Brain pericyte (primary cell): ENCODE measurements at regions not wholly inside any gene's neighbourhood (a gene's known extent, or its start where the extent isn't known, plus 50 kb on each side); places are given as distances from the start of the nearest gene placed in this dataset.
"Not testable (repeated sequence)": the region's sequence is repeated elsewhere in the genome, so short reads cannot be mapped to it uniquely, and the experiment has no call there.

Experiments used
- DNase-seq: peaks from one replicate; pipeline ENCODE4 v3.0.0-alpha.2; 2012; ENCODE audit warnings: low read depth, low spot score

DNA sequence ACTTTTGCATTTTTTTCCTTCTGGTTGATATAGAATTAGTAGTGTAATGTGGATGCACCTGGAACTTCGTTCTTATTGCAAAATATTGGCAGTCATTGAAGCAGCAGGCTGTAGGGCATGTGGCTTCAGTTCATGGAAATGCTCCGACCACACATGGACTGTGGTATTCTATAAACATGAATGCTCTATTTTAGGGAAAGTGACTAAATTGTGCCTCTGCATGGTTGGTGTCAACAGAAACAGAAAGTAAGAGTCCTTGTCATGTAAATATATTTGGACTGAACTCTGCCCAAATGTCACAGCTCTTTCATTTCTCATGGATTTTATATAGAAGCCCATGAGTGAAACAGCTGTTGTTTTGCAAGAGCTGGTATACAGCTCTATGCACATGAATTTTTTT, 917.0 kb downstream of the LRFN5 start:
- DNase-seq: no peak

- DNase-seq: no peak
Observed at GRCh38 chr14:42517806-42518500, 911.3 kb downstream of the LRFN5 start.

- no peak for DNase-seq
Observed at GRCh38 chr14:42513837-42514236, 907.2 kb downstream of the LRFN5 start.

GRCh38 chr14:42510071-42510470, 903.4 kb downstream of the LRFN5 start:
- DNase-seq: no peak

GRCh38 chr14:42508209-42508946, 901.7 kb downstream of the LRFN5 start:
- DNase-seq: no peak

DNA sequence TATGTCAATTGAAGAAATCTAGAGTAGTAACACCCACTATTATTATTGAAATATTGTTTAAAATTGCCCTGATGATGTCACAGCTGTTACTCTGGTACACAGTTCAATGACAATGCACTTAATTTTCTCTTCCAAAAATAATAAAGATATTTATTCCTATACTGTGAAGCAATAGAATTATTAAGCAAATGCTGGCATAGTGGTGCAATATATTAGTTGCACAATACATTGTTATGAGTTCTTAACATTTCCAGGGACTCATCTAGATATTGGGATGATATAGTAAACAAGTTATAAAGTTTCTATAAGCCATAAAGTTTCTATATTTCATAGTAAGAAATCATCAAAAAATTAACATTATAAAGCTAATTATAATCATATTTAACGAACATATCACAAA, 897.8 kb downstream of the LRFN5 start:
- DNase-seq: no peak

DNA sequence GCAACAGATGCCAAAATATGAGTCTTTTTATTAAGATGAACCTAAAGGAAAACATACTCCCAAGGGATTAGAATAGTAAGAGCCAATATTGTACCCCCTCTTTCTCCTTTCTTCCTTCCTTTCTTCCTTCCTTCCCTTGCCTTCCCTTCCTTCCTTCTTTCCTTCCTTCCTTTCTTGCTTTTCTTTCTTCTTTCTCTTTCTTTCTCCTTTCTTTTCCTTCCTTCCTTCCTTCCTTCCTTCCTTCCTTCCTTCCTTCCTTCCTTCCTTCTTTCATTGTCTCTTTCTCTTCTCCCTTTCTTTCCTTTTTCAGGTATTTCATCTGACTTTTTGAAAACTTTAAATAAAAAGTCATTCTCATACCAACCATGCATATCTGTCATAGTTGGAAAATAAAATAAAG, 892.5 kb downstream of the LRFN5 start:
- DNase-seq: no peak

GRCh38 chr14:42490536-42490935, 883.9 kb downstream of the LRFN5 start:
- no peak for DNase-seq

- no peak for DNase-seq
Observed at GRCh38 chr14:42488965-42489364, 882.3 kb downstream of the LRFN5 start.

DNA sequence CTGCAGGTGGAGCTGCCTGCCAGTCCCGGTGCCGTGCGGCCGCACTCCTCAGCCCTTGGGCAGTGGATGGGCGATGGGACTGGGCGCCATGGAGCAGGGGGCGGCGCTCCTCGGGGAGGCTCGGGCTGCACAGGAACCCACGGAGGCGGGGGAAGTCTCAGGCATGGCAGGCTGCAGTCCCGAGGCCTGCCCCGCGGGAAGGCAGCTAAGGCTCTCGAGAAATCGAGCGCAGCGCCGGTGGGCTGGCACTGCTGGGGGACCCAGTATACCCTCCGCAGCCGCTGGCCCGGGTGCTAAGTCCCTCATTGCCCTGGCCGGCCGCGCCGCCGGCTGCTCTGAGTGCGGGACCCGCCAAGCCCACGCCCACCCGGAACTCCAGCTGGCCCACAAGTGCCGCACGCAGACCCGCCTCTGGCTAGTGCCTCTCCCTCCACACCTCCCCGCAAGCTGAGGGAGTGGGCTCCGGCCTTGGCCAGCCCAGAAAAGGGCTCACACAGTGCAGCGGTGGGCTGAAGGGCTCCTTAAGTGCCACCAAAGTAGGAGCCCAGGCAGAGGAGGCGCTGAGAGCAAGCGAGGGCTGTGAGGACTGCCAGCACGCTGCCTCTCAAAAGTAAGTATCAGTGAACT, 875.8 kb downstream of the LRFN5 start:
- DNase-seq: not testable (repeated sequence)

- DNase-seq: not testable (repeated sequence)
Observed at GRCh38 chr14:42481714-42482113, 875.0 kb downstream of the LRFN5 start.

DNA sequence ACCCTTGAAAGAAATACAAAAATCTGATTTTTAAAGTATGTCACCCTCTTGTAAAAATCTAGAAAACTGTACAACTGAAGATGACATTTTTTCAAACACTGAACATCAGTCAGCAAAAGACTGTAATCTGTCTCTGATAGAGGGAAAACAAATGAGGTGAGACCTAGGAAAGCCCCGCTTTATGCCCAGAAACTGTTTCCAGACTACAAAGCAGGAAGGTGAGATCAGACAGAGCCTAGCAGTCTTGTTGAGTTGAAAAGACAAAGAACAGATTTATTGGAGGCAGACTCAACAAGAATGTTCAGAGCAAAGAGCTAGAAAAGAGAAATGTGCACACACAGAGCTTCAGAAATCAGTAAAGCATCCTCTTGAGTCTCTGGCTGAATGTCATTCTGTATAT, 873.6 kb downstream of the LRFN5 start:
- DNase-seq: no peak

- DNase-seq: no peak
Observed at GRCh38 chr14:42475289-42475688, 868.6 kb downstream of the LRFN5 start.

DNA sequence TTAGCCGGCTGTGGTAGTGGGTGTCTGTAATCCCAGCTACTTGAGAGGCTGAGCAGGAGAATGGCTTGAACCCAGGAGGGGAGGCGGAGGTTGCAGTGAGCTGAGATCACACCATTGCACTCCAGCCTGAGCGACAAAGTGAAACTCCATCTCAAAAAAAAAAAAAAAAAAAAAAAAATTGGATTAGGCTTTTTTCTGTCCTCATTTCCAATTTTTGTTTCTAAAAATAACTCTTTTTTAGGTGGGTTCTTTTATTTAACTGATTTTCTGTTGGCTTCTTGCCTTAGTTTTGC, 863.7 kb downstream of the LRFN5 start:
- no peak for DNase-seq

DNA sequence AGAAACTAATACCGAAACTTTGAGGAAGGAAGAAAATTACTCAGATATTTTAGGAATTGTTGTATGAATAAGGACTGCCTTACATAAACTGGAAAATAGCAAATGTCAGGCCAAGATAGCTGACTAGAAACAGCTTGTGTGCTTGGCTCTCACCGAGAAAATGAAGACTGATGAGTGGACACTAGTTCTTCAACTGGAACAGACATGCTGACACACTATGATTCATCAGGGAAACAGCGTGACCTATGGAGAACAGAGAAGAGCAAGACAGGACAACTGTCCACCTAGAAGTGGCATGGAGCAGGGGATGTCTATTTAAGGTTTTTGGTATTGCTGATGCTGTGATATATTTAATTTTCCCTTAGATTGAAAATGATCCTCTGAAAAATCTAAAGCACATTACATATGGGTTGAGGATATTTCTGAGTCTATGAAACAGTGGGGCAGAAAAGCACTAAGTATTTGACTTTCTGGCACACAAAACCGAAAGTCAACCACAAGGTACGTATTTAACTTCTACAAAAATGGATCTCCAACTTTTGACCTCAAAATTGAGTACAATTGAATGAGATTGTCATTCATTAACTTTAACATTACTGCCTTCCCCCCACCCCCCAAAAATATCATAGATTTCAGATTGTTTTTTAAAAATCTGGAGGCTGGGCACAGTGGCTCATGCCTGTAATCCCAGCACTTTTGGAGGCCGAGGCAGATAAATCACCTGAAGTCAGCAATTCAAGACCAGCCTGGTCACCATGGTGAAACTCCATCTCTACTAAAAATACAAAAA, 863.2 kb downstream of the LRFN5 start:
- DNase-seq: no peak

DNA sequence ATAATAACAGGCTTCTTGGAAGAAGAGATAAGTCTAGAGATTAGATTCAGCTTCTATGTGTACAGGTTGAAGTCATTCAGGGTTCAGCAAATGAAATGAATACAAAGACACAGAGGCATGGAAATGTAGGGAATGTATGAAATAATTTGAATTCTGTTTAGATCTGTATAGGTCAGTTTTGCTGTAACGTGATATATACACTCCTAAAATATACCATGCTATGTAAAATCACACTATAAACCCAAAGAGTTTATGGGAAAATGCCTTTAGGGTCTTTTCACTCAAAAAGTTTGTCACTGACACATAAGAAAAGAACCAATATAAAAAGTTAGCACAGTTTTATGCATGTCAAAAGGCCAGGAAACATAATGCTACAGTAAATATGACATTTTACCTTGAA, 854.0 kb downstream of the LRFN5 start:
- DNase-seq: no peak

DNA sequence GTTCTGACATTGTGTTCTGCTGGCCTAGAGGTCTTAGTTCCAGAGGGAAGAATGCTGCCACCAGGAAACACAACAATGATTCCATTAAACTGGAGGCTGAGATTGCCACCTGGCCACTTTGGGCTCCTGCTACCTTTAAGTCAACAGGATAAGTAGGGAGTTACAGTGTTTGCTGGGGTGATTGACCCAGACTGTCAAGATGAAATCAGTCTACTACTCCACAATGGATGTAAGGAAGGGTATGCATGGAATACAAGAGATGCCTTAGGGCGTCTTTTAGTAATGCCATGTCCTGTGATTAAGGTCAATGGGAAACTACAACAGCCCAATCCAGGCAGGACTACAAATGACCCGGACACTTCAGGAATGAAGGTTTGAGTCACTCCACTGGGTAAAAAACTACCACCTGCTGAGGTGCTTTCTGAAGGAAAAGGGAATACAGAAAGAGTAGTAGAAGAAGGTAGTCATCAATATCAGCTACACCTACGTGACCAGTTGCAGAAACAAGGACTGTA, 852.6 kb downstream of the LRFN5 start:
- DNase-seq: no peak

DNA sequence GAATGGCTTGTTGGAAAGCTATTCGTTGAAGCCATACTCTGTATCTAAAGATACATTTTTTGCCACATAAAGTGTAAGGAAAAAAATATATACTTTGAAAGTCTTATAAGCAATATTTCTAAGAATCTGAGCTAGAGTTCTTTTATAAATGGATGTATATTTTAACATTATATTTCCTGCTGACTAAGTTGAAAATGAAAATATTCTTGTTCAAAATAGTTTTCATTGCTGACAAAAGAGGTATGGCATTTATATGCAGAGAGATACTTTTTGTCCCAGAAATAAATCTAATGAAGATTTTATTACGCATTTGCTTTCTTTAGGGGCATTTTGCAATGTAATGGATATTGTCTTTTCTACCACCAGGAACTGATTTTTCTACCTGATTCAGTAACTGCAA, 834.9 kb downstream of the LRFN5 start:
- no peak for DNase-seq

DNA sequence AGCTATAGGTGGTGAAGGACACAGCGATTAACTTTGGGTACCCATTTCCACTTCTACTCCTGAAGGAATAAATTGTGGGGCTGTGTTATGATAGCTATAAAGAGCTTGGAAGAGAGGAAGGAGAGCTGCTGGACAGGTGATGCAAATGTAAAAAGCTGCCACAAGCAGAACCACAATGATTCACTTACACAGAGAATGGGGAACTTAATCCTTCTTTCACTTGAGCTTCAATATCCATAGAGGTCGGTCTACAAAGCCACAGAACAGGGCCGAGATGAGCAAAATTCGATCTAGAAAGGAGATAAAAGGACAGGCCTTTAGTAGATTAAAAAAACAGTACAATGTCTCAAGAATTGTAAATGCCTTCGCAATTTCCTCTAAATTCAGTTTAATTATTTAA, 831.1 kb downstream of the LRFN5 start:
- no peak for DNase-seq

- DNase-seq: no peak
Observed at GRCh38 chr14:42429401-42429800, 822.7 kb downstream of the LRFN5 start.

GRCh38 chr14:42428996-42429395, 822.3 kb downstream of the LRFN5 start:
- DNase-seq: no peak

- no peak for DNase-seq
Observed at GRCh38 chr14:42424501-42424900, 817.8 kb downstream of the LRFN5 start.
